ENCODE measurements at regions not wholly inside any gene's neighbourhood (a gene's known extent, or its start where the extent isn't known, plus 50 kb on each side); places are given as distances from the start of the nearest gene placed in this dataset.

DNA sequence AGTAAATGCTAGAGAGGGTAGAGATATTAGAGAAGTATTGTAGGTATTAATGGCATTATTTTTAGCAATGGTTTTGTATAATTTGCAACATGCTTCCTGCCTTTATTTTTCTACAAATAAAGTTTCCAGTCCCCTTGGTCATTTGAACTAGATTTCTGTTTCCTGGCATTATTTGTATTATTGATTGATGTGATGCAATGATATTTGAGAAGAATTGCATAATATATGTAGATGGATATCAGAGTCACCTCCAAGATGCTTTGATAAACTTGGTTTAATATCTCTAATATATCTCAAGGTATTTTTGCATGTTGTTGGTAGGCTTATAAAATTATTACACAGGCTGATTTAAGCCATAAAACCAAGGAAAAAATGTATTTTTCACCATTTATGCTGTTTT is 1054.5 kb downstream of the SLITRK1 start:
- H3K27me3 Mint-ChIP-seq (ENCODE audit: low read depth in 3 of 3), result peaks cover 0 to 2% (median 0%) of the 10 kb centered on the region in 3 donors
- Histone ChIP-seq H3K4me2 (replicated peaks; ENCODE audit: extremely low read depth, low read length, poor library complexity, severe bottlenecking) (no peak overlapping the region), H3K9me3 (replicated peaks in 1 of 2; ENCODE audit: control insufficient read depth in 1 of 2, insufficient read depth in 1 of 2, low read length in 2 of 2) (peaks cover 12 to 19% of the 10 kb centered on the region in 2 donors), H3K27me3 (ENCODE audit: control insufficient read depth in 2 of 2, insufficient read depth in 2 of 2, low read length in 2 of 2) (no peaks in the 10 kb centered on the region), H3K4me1 (ENCODE audit: control insufficient read depth in 1 of 2, insufficient read depth in 2 of 2, low read length in 2 of 2) (no peaks in the 10 kb centered on the region), H3K79me2 (ENCODE audit: insufficient read depth, low read length) (no peaks in the 10 kb centered on the region), H2AFZ (ENCODE audit: insufficient read depth, low read depth, low read length, poor library complexity, severe bottlenecking) (no peak overlapping the region), H3K9ac (ENCODE audit: insufficient read depth, low read length, poor library complexity, severe bottlenecking) (no peak overlapping the region), H4K20me1 (ENCODE audit: insufficient read depth, low read length) (no peaks in the 10 kb centered on the region), H3K27ac (ENCODE audit: low read depth in 1 of 2, low read length in 2 of 2) (no peak overlapping the region), H3K4me3 (replicated peaks in 1 of 3; ENCODE audit: low read depth in 2 of 3, low read length in 3 of 3) (no peak overlapping the region), H3K36me3 (replicated peaks in 1 of 2; ENCODE audit: control insufficient read depth in 1 of 2, insufficient read depth in 2 of 2, low read length in 2 of 2) (no peaks in the 10 kb centered on the region)
- peaks cover 2 to 18% (median 5%) of the 10 kb centered on the region in 7 donors for H3K9me3 Mint-ChIP-seq
- intact Hi-C loops (cut with micrococcal nuclease), result no loop called here
- no peaks in the 10 kb centered on the region for H3K4me1 Mint-ChIP-seq
- H3K36me3 Mint-ChIP-seq, result no peaks in the 10 kb centered on the region
- TF ChIP-seq, protein P1, sequence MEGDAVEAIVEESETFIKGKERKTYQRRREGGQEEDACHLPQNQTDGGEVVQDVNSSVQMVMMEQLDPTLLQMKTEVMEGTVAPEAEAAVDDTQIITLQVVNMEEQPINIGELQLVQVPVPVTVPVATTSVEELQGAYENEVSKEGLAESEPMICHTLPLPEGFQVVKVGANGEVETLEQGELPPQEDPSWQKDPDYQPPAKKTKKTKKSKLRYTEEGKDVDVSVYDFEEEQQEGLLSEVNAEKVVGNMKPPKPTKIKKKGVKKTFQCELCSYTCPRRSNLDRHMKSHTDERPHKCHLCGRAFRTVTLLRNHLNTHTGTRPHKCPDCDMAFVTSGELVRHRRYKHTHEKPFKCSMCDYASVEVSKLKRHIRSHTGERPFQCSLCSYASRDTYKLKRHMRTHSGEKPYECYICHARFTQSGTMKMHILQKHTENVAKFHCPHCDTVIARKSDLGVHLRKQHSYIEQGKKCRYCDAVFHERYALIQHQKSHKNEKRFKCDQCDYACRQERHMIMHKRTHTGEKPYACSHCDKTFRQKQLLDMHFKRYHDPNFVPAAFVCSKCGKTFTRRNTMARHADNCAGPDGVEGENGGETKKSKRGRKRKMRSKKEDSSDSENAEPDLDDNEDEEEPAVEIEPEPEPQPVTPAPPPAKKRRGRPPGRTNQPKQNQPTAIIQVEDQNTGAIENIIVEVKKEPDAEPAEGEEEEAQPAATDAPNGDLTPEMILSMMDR (IDR thresholded peaks at IDR 0.05), result no peak
- DNase-seq, result no peak
- H3K27ac Mint-ChIP-seq, result no peak overlapping the region
- no peak overlapping the region for H3K4me3 Mint-ChIP-seq

DNA sequence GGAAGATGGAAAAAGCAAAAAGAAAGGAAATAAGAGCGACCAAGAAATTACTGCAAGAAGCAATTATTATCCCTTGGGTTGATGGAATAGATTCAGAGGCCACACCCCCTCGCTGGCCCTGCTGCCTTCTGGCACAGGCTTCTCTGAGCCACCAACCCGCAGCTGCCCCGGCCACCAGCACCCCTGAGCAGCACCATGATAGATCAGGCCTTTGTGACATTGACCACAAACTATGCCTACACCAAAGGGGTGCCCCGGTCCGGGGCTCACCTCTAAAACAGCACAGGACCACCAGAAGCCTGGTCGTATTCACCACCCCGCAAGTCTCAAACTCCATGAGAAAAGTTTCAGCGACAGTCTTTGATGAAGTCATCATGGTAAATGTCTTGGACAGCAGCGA is 1059.3 kb downstream of the SLITRK1 start:
- Mint-ChIP-seq H3K9me3 (peaks cover 0 to 11% (median 4%) of the 10 kb centered on the region in 7 donors), H3K4me3 (no peak overlapping the region)
- intact Hi-C loops (cut with micrococcal nuclease), result no loop called here

More for the DNA sequence above, 1059.3 kb downstream of the SLITRK1 start:
- no peak overlapping the region for H3K4me2 ChIP-seq (replicated peaks; ENCODE audit: extremely low read depth, low read length, poor library complexity, severe bottlenecking)
- H3K9ac ChIP-seq (ENCODE audit: insufficient read depth, low read length, poor library complexity, severe bottlenecking), result no peak overlapping the region
- Mint-ChIP-seq H3K27me3 (ENCODE audit: low read depth in 3 of 3) (peaks cover 0 to 2% (median 0%) of the 10 kb centered on the region in 3 donors), H3K36me3 (no peaks in the 10 kb centered on the region), H3K27ac (no peak overlapping the region), H3K4me1 (no peaks in the 10 kb centered on the region)
- H3K27ac ChIP-seq (ENCODE audit: low read depth in 1 of 2, low read length in 2 of 2), result no peak overlapping the region
- no peaks in the 10 kb centered on the region for H3K79me2 ChIP-seq (ENCODE audit: insufficient read depth, low read length)
- no peaks in the 10 kb centered on the region for H3K4me1 ChIP-seq (ENCODE audit: control insufficient read depth in 1 of 2, insufficient read depth in 2 of 2, low read length in 2 of 2)
- no peak overlapping the region for H2AFZ ChIP-seq (ENCODE audit: insufficient read depth, low read depth, low read length, poor library complexity, severe bottlenecking)
- TF ChIP-seq, protein P1 (IDR thresholded peaks at IDR 0.05), result no peak
- H3K4me3 ChIP-seq (replicated peaks in 1 of 3; ENCODE audit: low read depth in 2 of 3, low read length in 3 of 3), result no peak overlapping the region
- no peaks in the 10 kb centered on the region for H3K36me3 ChIP-seq (replicated peaks in 1 of 2; ENCODE audit: control insufficient read depth in 1 of 2, insufficient read depth in 2 of 2, low read length in 2 of 2)
- H4K20me1 ChIP-seq (ENCODE audit: insufficient read depth, low read length), result no peaks in the 10 kb centered on the region
- WGBS (ENCODE audit: insufficient coverage), result 90% methylated on average over 7 of the region's 10 CpGs
- no peaks in the 10 kb centered on the region for H3K27me3 ChIP-seq (ENCODE audit: control insufficient read depth in 2 of 2, insufficient read depth in 2 of 2, low read length in 2 of 2)
- no peak for DNase-seq
- peaks cover 0 to 9% of the 10 kb centered on the region in 2 donors for H3K9me3 ChIP-seq (replicated peaks in 1 of 2; ENCODE audit: control insufficient read depth in 1 of 2, insufficient read depth in 1 of 2, low read length in 2 of 2)

Data from CD14-positive monocyte (primary cell).